Right hindlimb (tissue), 1 donor: ENCODE measurements at regions not wholly inside any gene's neighbourhood (a gene's known extent, or its start where the extent isn't known, plus 50 kb on each side); places are given as distances from the start of the nearest gene placed in this dataset.
"Not testable (repeated sequence)": the region's sequence is repeated elsewhere in the genome, so short reads cannot be mapped to it uniquely, and the experiment has no call there.

Source experiments
- DNase-seq: peaks from one replicate; pipeline ENCODE4 v3.0.0-alpha.2; 2018

DNA sequence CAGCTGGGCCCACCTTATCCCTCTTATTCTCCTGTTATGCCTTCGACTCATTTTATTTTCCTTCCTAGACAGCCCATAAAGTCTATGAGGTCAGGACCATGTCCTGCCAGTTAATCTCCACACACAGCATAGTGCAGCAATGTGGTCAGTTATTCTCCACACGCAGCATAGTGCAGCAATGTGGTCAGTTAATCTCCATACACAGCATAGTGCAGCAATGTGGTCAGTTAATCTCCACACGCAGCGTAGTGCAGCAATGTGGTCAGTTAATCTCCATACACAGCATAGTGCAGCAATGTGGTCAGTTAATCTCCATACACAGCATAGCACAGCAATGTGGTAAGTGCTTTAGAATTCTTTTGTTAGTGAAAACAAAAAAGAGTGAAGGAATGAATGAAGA, 77.8 kb downstream of the TEX36 start:
- no peak for DNase-seq

DNA sequence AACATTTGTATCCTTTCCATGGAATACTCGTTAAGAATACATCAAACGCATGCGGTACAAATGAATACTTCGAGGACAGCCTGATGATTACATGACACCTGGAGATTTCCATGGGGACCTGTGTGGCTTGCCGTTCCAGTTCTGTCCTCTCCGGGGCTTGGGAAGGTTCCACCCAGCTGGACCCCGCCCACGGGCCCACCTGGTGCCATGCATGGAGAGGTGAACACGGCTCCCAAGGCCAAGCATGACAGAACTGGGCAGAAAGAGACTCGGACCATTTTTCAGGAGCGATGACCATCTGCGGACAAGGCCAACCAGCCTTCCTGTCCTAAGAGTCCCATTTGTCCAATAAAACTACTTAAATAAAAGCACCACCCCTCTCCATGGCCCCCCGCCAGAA, 80.1 kb downstream of the TEX36 start:
- no peak for DNase-seq

DNA sequence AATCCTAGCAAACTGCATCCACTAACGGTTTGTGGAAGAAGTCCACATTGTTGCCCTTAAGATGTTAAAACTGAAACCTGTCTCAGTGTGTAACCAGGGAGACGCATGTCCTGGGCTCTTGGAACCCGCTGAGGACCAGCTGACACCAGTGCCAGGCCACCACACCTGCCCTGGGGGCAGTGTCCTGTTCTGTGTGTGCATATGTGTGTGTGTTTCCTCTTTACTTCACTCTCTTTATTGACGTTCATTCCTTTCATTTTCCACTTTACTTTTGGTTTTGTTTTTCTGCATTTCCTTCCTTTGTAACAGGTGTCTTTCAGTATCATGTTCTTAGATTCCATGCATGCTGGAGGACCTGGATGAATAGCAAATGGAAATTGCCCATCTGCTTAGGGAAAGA, 83.8 kb downstream of the TEX36 start:
- no peak for DNase-seq

DNA sequence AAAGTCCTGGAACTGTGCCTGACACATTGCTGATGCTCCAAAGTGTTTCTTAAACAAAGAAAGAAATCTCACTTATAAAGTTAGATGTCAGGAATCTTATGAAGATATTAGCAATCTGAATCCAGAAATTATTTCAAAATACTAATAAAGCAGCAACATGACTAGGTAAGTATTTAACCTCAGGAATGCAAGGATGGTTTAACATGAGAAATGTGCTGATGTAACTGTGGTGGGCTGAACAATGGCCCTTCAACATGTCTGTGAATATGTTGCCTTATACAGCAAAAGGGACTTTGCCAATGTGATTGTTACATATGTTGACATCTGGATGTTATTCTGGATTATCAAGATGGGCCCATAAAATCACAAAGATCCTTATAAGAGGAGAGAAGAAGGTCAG, 87.1 kb downstream of the TEX36 start:
- DNase-seq, result no peak

DNA sequence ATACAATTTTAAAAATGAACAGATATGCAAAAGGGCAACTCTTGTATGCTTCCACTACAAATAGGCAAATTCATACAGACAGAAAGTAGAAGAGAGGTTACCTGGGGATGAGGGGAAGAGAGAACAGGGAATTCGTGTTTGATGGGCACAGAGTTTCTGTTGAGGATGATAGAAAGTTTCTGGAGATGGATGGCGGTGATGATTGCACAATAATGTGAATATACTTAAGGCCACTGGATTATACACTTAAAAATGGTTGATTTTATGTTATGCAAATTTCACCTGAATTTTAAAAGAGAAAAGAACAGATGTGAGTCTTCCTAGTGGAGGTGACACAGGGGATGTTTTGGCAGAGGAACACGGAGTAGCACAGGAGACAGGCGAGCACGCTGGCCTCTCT, 89.3 kb downstream of the TEX36 start:
- no peak for DNase-seq

DNA sequence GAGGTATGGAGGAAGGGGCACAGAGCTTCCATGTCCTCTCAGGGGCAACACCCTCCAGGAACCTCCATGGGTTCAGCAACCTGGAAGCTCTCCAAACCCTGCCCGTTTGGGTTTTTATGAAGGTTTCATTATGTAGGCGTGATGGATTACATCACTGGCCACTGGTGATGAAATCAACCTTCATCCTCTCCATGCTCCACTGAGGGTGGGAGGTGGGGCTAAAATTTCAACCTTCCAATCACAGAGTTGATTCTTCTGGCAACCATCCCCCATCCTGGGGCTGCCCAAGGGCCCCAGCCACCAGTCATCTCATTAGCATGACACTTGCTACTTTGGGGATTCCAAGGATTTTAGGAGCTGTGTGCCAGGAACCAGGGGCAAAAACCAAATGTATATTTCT, 90.1 kb downstream of the TEX36 start:
- DNase-seq, result no peak

DNA sequence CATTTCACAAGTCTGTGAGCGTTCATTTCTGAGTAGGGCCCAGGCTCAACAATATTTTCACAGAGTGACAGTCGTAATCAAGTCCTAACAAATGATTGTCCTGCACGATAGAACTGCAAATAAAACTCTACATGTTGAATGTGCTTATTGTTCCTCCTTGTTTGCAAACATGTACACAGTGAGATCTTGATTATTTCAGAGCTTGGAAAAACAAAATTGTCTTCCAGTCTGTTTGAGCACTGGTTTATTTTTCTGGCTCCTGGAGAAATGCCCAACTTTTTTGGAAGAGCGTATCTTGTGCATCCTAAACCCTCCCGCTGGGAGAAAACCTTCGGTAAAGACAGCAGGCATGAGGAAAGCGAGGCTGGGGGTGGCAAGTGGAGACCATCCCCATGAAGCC, 91.1 kb downstream of the TEX36 start:
- no peak for DNase-seq

DNA sequence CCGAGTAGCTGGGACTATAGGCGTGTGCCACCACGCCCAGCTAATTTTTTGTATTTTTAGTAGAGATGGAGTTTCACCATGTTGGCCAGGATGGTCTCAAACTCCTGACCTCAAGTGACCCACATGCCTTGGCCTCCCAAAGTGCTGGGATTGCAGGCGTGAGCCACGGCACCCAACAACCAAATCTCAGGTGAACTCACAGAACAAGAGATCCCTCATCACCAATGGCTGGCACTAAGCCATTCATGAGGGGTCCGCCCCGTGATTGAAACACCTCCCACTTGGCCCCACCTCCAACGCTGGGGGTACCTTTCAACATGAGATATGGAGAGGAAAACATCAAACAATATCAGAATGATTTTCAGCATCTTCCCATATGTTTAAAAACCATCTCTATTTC, 94.2 kb downstream of the TEX36 start:
- not testable (repeated sequence) for DNase-seq

DNA sequence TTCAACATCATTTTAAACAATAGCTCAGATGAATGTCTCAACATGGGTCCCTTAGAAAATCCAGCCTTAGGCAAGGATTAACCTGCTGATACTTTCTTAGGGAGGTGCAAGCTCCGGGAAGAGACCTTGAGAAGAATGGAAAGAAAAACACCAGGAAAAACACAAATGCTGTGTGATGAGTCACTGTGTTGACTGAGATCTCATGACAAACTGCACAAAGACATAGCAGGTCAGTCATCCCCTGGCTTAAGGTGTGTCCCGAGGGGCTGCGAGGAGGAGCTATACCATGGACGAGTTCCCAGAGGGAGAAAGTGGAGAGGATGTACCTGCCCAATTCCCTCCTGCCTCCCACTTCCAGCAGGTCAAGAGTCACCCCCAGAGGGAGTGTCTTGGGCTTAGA, 98.0 kb downstream of the TEX36 start:
- no peak for DNase-seq

DNA sequence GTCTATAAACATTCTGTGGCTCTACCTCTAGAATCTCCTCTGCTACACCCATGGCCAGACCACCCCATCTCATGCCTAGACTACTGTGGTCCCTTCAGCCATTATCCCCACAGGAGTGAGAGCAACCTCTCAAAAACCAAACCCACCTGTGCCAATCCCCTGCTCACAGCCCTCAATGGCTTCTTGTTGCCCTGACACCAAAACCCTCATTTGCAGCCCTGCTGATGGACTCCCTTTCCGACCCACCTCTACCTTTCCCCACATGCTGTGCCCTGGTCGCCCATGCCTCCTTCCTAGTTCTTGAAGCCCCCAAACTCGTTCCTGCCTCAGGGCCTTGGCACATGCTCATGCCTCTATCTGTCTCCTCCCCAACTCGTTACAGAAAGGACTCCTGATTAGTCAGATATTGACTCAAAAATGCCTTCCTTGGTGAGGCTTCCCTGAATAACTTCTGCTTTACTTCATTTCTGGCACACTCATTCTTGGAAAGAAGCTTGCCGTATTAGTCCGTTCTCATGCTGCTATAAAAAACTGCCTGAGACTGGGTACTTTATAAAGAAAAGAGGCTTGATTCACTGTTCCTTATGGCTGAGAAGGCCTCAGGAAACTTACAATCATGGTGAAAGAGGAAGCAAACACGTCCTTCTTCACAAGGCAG, 104.2 kb downstream of the TEX36 start:
- DNase-seq, result no peak

DNA sequence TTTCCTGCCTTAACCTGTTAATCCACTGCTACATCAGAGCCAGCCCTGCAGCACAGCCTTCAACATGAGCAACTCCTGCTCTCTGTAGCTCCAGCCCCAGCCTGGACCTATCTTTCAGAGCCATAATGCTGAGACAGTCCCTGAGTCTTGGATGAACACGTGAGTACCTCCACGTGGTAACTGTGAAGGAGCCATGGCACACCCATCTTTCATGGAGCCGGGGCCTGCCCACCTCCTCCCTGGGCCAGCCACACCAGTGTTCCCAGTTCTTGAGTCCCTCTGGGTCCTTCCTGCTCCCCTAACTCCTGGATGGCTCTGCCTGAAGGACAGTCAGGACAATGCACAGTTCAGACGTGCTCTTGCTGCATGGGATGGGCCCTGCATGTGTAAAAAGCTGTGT, 107.1 kb downstream of the TEX36 start:
- no peak for DNase-seq

DNA sequence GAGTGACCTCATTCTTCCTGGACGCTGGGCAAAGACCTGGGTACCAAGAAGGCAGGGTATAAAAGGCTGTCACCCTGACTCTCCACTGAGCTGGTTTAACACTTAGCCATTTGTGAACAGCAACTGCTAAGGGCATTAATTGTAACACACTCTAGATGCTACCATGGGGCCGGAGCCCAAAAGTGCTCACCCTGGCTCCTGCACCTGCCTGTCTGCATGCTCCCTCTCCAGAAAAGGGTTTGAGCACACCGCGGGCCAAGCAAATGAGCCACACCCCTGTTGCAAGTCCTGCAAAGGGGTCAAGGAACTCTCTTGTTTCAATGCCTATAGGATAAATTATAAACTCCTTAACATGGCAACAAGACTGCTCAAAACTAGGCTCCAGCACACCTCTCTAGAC, 114.8 kb downstream of the TEX36 start:
- DNase-seq, result no peak

DNA sequence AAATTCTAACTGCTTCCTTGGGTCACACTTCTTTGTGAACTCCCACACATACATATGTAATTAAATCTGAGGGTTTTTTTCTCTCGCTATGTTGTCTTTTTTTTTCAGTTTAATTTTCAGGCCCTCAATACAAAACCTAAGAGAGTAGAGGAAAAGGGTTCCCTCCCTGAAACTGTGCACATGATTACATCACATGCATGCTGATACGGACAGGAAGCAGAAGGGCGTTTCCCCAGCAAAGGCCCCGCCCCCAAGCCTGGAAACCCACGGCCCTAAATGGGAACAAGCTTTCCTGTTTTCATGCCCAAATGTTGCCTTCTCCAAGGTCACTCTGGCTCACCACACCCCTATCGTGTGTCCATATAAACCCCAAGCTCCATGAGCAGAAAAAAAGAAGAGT, 115.4 kb downstream of the TEX36 start:
- DNase-seq, result no peak

DNA sequence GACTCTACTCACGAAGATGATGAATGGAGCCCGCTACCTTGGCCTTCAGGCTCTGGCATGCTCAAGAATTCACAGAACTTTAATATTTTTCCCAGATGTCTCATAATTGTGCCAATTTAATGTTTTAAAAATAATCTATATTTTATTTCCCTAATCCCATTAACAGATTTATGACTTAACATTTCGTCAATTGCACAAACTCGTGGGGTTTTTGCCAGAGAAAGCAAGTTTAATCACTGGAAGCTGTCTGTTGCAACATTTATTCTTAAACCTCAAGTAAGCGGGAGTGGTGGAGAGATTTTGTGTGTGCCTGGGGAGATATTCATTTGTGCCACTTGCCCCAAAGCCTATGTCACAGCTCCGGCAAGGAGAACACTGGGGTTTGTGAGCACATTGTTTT, 117.9 kb downstream of the TEX36 start:
- no peak for DNase-seq

DNA sequence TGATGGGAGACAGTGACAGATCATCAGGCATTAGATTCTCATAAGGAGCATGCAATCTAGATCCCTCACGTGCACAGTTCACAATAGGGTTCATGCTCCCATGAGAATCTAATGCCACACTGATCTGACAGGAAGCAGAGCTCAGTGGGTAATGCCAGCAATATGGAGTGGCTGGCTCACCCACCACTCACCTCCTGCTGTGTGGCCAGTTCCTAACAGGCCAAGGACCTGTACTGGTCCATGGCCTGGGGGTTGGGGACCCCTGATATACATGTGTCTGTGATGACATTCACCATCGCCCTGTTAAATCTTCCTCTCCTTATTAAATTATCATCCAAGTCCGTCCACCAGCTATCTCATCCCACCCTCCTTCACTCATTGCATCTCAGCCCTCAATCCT, 118.4 kb downstream of the TEX36 start:
- no peak for DNase-seq

DNA sequence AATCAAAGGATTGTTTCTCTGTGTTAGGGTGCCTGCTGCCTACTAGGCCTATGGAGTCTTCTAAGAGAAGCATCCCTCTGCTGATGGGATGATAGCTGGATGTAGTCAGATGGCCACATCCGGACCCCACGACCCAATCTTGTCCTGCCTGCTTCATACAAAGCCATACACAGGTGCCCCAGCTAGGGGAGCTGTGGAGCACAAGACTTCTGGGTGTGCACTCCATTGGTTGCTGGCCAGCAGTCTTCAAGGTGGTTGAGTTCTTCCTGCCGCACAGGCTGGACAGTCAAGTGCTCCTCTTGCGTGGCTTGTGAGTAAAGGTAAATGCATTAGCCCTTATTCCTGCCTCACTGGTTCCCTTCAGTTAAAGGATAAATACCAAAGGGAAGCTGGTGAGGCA, 120.2 kb downstream of the TEX36 start:
- DNase-seq, result no peak

DNA sequence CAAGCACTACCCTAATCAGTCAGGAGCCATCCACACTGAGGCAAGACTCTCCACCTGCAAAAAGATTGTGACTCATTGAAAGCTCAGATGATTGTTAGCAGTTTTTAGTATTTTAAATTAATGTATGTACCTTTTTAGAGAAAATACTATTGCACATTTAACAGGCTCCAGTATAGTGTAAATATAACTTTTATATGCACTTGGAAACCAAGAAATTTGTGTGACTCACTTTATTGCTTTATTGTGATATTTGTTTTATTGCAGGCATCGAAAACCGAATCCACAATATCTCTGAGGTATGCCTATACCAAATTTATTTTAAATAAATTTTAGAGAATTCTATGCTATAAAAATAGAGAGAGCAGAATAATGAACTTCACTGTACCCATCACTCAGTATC, 122.0 kb downstream of the TEX36 start:
- no peak for DNase-seq

DNA sequence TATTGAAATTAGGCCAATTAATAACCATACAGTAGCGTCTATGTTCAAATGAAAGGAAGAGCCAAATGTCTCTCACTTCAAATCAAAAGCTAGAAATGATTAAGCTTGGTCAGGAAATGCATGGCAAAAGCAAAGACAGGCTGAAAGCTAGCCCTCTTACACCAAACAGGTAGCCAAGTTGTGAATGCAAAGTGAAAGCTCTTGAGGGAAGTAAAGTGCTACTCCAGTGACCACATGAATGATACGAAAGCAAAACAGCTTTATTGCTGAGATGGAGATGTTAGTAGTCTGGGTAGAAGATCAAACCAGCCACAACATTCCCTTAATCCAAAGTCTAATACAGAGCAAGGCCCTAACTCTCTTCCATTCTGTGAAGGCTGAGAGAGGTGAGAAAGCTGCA, 123.8 kb downstream of the TEX36 start:
- DNase-seq, result no peak

DNA sequence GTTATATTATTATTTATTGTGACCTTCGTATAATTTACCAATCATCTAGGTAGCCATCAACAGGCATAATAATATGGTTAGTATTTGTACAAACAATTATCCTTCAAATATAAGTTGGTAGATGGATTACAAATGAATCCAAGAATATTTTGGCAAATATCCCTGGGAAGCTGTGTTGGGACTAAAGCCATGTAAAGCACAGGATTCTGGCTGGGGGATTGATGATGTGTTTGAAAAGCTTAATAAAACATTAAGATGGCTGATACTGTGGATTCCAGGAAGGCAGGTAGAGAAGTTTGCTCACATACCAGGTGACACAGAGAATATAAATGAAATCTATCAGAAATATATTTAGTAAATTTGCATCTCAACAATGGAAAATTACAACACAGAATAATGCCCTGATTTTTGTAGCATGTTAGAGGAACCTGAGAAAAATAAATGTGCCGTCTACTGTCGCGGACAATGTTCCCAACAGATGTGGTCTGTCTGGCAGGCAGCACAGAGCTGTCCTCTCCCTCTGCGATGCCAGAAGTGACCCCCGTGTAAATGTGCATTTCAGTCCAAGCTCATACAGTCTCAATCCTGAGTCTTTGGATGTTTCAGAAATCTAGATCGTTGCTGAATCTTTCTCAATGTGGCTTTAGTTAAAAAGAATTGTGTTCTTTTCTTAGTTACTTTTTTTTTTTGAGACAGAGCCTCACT, 125.0 kb downstream of the TEX36 start:
- DNase-seq, result no peak

DNA sequence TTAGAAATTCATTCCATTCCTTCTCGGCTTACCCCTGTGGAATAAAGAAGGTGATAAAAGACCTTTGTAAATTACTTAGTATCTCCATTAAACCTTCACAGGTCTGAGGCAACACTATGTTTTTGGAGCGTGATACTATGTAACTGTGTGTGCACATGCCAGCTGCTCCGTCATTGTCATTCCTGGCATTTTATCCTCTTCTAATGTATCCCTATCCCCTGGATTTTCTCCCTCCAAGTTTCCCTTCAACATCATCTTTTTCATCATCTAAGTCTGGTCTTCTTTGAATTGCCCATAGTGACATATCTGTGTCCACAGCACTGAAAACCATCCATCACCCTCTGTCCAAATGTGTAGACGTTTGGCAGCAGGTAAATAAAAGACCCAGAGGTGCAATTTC, 125.7 kb downstream of the TEX36 start:
- no peak for DNase-seq

DNA sequence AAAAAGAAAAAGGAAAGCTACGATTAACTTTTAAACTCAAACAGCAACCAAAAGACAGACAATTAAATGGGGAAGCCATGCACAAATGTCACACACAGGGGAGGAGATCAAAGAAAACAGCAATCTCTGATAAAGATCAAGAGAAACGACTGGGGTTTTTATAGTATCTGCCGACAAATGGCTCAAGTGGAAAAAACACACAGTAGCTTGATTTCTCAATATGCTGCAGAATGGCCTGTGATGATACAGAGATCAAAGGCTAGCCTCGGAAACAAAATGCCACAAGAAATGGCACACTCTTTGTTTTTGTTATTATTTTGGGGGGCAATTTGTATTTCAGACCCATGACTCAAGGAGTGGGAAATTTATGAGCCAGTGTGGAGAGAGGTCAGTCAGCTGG, 126.1 kb downstream of the TEX36 start:
- no peak for DNase-seq

DNA sequence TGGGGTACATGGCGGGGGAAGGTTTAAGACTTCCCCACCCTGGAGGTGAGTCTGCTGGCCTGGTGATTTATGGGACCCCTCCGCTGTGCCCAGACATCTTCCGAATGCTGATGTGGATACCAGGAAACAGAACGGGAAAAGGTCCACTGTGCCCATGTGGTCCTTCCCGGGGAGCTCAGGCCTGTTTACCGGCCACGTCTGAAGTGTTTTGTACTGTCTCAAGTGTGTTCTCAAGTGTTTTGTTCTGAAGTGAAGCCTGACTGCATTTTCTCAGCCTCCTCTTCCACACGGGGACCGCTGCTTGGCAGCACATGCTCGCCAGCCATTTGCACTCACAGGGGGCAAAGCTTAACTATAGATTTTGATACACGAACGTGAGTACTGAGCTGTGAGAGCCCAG, 127.2 kb downstream of the TEX36 start:
- DNase-seq, result no peak

DNA sequence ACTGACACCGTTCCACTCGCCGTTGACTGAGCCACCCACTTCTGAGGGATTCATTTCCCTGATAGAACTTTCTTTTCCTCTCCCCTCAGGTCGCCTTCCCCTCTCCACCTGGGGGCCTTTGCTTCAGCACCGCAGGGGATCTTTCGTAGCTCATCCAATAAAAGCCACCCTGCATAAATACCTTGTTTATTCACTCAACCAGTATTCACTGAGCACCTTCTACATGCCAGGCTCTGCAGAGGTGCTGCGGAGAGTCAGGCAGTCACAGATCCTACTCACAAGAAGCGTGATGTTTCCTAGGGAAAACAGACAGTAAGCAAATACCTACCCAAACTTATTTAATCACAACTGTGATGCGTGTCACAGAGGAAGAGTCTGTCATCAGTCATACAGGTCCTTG, 127.7 kb downstream of the TEX36 start:
- DNase-seq, result no peak

DNA sequence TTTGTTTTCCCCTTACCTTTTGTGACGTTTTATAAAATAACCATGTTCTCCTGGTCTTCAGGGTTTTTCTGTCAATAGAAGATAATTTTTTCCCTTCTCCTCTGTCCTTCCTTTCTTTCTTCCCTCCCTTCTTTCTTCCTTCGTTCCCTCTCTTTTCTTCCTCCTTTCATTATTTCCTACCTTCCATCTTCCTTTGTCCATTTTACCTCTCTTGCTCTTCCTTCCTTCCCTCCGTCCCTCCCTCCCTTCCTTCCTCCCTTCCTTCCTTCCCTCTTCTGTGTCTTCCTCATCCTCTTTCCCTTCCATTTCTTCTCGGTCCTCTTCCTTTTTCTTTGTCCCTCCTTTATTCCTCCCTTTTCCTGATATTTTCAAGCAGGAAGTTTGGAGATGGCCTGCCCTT, 128.2 kb downstream of the TEX36 start:
- DNase-seq, result no peak

DNA sequence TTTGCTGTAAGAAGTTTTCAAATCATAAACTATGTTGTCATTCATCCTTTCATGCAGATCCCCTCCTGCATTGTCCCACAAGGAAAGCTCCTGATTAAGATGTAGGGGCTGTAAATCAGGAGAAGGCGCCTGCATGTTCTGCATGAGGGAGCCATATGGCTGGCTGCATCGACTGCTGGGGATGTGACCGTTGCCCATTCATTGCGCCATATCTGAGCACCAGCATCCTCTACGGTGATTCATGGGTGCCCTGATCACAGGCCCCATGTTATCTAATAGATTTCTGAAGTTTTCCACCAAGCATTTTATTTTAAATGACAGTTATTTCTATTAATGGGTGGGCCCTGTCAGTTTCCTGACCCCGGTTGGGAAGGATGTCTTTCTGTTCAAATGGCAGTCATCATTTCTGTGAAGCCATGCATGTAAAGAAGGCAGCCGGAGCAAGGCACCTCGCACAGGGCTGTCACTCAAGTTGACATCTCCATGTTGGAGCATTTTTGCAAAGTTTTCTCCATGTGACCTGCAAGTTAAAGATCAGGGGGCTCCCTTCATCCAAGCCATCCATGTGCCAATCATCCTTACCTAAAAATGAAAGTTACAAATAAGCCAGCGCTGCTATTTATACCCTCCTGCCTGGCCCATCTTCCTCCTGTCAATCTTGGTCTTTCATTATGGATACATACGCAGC, 128.8 kb downstream of the TEX36 start:
- DNase-seq, result no peak
